ENCODE measurements at regions not wholly inside any gene's neighbourhood (a gene's known extent, or its start where the extent isn't known, plus 50 kb on each side); places are given as distances from the start of the nearest gene placed in this dataset.

DNA sequence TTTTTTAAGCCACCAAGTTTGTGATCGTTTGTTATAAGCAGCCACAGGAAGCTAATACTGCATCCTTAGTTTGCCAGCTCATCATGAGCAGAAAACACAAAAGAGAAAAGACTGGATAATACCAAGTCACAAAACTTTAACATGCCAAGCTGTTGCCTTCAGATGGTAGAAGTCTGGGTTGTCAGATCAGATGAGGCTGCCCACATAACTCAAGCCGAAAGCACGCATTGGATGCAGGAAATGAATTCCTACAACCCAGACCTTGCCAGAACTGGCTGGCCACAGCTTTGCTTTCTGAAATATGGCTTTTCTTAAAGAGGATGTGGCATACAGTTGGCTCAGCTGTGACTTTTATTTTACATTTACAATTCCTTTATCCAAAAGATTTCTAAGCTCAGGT is 118.3 kb upstream of the NEO1 start (continued):
- TF ChIP-seq ZBTB43 (CRISPR knock-in tag; IDR thresholded peaks at IDR 0.05) (no peak), ZNF425 (CRISPR knock-in tag; conservative IDR thresholded peaks at IDR 0.05) (no peak), ELF4 (CRISPR knock-in tag; IDR thresholded peaks at IDR 0.05; ENCODE audit: low read depth) (no peak), CREM (CRISPR knock-in tag; IDR thresholded peaks at IDR 0.05) (no peak)

GRCh38 chr15:72932472-72932871 is 119.8 kb upstream of the NEO1 start:
- POLR2A ChIA-PET = no interaction called here
- no peaks in the 10 kb centered on the region for H3K4me1 Mint-ChIP-seq
- H3K9me3 Mint-ChIP-seq = no peaks in the 10 kb centered on the region
- H3K4me3 Mint-ChIP-seq = no peak overlapping the region
- no peaks in the 10 kb centered on the region for H3K36me3 Mint-ChIP-seq
- no peak for DNase-seq (ENCODE audit: low spot score)
- CTCF ChIA-PET = no interaction called here
- H3K27me3 Mint-ChIP-seq (ENCODE audit: low read depth) = no peaks in the 10 kb centered on the region
- TF ChIP-seq PRRX2 (CRISPR knock-in tag; IDR thresholded peaks at IDR 0.05) (no peak), JUN (CRISPR knock-in tag; IDR thresholded peaks at IDR 0.05) (no peak), MXD4 (CRISPR knock-in tag; IDR thresholded peaks at IDR 0.05; ENCODE audit: borderline replicate concordance) (no peak), KAT7 (CRISPR knock-in tag; IDR thresholded peaks at IDR 0.05; ENCODE audit: borderline replicate concordance) (no peak), EMX1 (CRISPR knock-in tag; IDR thresholded peaks at IDR 0.05) (no peak), NR1H2 (CRISPR knock-in tag; IDR thresholded peaks at IDR 0.05) (no peak), FOXK1 (CRISPR knock-in tag; IDR thresholded peaks at IDR 0.05) (no peak), ERG (CRISPR knock-in tag; IDR thresholded peaks at IDR 0.05) (no peak), GRHL2 (CRISPR knock-in tag; IDR thresholded peaks at IDR 0.05; ENCODE audit: insufficient replicate concordance, severe bottlenecking) (no peak), ELF4 (CRISPR knock-in tag; IDR thresholded peaks at IDR 0.05; ENCODE audit: low read depth) (no peak), MYBL2 (CRISPR knock-in tag; IDR thresholded peaks at IDR 0.05) (no peak), NFYB (CRISPR knock-in tag; conservative IDR thresholded peaks at IDR 0.05; ENCODE audit: low read depth) (no peak), GABPB1 (CRISPR knock-in tag; IDR thresholded peaks at IDR 0.05) (no peak)
- TF ChIP-seq, protein P1, sequence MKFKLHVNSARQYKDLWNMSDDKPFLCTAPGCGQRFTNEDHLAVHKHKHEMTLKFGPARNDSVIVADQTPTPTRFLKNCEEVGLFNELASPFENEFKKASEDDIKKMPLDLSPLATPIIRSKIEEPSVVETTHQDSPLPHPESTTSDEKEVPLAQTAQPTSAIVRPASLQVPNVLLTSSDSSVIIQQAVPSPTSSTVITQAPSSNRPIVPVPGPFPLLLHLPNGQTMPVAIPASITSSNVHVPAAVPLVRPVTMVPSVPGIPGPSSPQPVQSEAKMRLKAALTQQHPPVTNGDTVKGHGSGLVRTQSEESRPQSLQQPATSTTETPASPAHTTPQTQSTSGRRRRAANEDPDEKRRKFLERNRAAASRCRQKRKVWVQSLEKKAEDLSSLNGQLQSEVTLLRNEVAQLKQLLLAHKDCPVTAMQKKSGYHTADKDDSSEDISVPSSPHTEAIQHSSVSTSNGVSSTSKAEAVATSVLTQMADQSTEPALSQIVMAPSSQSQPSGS (CRISPR knock-in tag; IDR thresholded peaks at IDR 0.05; ENCODE audit: borderline replicate concordance, low read depth) = no peak
- TF ChIP-seq, protein P2, sequence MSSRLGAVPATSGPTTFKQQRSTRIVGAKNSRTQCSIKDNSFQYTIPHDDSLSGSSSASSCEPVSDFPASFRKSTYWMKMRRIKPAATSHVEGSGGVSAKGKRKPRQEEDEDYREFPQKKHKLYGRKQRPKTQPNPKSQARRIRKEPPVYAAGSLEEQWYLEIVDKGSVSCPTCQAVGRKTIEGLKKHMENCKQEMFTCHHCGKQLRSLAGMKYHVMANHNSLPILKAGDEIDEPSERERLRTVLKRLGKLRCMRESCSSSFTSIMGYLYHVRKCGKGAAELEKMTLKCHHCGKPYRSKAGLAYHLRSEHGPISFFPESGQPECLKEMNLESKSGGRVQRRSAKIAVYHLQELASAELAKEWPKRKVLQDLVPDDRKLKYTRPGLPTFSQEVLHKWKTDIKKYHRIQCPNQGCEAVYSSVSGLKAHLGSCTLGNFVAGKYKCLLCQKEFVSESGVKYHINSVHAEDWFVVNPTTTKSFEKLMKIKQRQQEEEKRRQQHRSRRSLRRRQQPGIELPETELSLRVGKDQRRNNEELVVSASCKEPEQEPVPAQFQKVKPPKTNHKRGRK (CRISPR knock-in tag; IDR thresholded peaks at IDR 0.05; ENCODE audit: borderline replicate concordance) = no peak
- ATAC-seq = no peak
- H3K27ac Mint-ChIP-seq = no peak overlapping the region
